ENCODE measurements at regions not wholly inside any gene's neighbourhood (a gene's known extent, or its start where the extent isn't known, plus 50 kb on each side); places are given as distances from the start of the nearest gene placed in this dataset.

DNA sequence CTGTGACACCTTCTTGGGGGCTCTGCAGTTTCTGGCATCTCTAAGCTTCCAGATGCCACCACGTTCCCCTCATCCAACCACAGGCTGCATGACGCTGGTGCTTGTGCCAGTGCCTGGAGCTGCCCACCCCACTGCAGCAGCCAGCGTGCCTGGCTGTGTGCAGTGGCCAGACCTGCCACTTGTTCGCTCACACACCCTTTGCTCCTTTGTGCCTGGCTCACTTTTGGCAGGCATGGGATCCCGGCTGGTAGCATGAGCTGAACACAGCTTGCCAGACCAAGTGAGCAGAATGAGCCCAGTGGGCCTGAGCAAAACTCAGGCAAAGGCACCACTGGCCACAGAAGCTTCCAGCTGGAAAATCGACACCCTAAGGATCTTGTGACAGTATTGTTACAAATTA, 562.9 kb upstream of the ACO1 start:
- no peaks in the 10 kb centered on the region for H3K79me2 ChIP-seq (ENCODE audit: insufficient read depth, low read length)
- H3K4me2 ChIP-seq (ENCODE audit: low read length) = no peak overlapping the region
- no peak overlapping the region for H3K27ac ChIP-seq (ENCODE audit: low read depth, low read length, poor library complexity, severe bottlenecking)
- no peaks in the 10 kb centered on the region for H3K4me1 ChIP-seq (ENCODE audit: insufficient read depth, low read length, severe bottlenecking)
- H3K4me3 ChIP-seq (ENCODE audit: low read depth, low read length, poor library complexity, severe bottlenecking) = no peak overlapping the region
- no peak overlapping the region for H2AFZ ChIP-seq (ENCODE audit: low read length)
- no peaks in the 10 kb centered on the region for H3K27me3 ChIP-seq (ENCODE audit: insufficient read depth, low read length)
- no peaks in the 10 kb centered on the region for H4K20me1 ChIP-seq (ENCODE audit: insufficient read depth, low read length)
- H3F3A ChIP-seq (ENCODE audit: insufficient read depth, low read length) = no peaks in the 10 kb centered on the region
- no peaks in the 10 kb centered on the region for H3K9me3 ChIP-seq (ENCODE audit: low read length)
- no peak for TF ChIP-seq EZH2 (IDR thresholded peaks at IDR 0.05; ENCODE audit: borderline replicate concordance, low read length)
- TF ChIP-seq, protein P1, sequence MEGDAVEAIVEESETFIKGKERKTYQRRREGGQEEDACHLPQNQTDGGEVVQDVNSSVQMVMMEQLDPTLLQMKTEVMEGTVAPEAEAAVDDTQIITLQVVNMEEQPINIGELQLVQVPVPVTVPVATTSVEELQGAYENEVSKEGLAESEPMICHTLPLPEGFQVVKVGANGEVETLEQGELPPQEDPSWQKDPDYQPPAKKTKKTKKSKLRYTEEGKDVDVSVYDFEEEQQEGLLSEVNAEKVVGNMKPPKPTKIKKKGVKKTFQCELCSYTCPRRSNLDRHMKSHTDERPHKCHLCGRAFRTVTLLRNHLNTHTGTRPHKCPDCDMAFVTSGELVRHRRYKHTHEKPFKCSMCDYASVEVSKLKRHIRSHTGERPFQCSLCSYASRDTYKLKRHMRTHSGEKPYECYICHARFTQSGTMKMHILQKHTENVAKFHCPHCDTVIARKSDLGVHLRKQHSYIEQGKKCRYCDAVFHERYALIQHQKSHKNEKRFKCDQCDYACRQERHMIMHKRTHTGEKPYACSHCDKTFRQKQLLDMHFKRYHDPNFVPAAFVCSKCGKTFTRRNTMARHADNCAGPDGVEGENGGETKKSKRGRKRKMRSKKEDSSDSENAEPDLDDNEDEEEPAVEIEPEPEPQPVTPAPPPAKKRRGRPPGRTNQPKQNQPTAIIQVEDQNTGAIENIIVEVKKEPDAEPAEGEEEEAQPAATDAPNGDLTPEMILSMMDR (IDR thresholded peaks at IDR 0.05; ENCODE audit: low read length) = no peak
- H3K9me2 ChIP-seq (ENCODE audit: low read depth, low read length) = no peaks in the 10 kb centered on the region
- no peaks in the 10 kb centered on the region for H3K36me3 ChIP-seq (ENCODE audit: insufficient read depth, low read length)
- no peak overlapping the region for H3K9ac ChIP-seq (ENCODE audit: low read length)

DNA sequence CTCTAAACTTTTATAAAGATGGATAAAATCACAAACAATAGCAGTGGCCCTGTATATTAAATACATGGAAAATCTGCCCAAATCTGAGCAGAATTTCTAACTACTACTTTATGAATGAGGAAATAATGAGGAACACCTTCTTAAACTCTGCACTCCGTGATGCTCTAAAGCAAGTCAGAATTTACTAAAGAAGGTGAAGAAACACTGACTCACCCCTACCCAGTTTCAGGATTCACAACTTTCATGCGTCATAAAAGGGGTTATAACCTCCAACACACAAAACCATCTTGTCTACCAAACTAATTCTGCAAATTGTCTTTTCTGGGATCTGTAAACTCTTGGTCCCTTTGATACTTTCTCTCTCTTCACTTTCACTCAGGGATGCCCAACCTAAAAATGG, 561.1 kb upstream of the ACO1 start:
- Histone ChIP-seq H3K27me3 (ENCODE audit: insufficient read depth, low read length) (no peaks in the 10 kb centered on the region), H3K4me3 (ENCODE audit: low read depth, low read length, poor library complexity, severe bottlenecking) (no peak overlapping the region), H3K9me3 (ENCODE audit: low read length) (no peaks in the 10 kb centered on the region), H3K4me2 (ENCODE audit: low read length) (no peak overlapping the region), H3K4me1 (ENCODE audit: insufficient read depth, low read length, severe bottlenecking) (no peaks in the 10 kb centered on the region), H3K9me2 (ENCODE audit: low read depth, low read length) (no peaks in the 10 kb centered on the region), H2AFZ (ENCODE audit: low read length) (no peak overlapping the region), H3K9ac (ENCODE audit: low read length) (no peak overlapping the region), H3K36me3 (ENCODE audit: insufficient read depth, low read length) (no peaks in the 10 kb centered on the region), H3F3A (ENCODE audit: insufficient read depth, low read length) (no peaks in the 10 kb centered on the region), H3K79me2 (ENCODE audit: insufficient read depth, low read length) (no peaks in the 10 kb centered on the region), H4K20me1 (ENCODE audit: insufficient read depth, low read length) (no peaks in the 10 kb centered on the region), H3K27ac (ENCODE audit: low read depth, low read length, poor library complexity, severe bottlenecking) (no peak overlapping the region)
- no peak for TF ChIP-seq EZH2 (IDR thresholded peaks at IDR 0.05; ENCODE audit: borderline replicate concordance, low read length)

DNA sequence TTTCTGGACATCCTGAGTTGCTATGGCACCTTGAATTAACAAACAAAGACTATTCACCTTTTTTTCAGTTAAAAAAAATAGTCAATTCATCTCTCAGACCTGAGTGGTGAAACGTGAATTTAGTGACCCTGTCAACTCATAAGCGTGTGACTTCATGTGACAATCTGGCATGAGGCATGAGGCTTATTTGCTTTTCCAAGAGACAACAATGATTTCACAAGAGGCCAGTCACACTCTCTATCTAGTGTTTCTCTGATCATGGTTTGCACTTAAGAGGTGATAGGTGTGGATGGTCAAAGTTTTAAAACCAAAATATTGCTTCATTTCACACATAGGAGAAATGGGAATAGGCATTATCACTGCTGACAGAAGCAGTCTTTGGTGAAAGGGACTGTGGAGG, 559.6 kb upstream of the ACO1 start:
- H3K36me3 ChIP-seq (ENCODE audit: insufficient read depth, low read length) = no peaks in the 10 kb centered on the region
- TF ChIP-seq, protein P1 (IDR thresholded peaks at IDR 0.05; ENCODE audit: low read length) = no peak
- no peak for TF ChIP-seq EZH2 (IDR thresholded peaks at IDR 0.05; ENCODE audit: borderline replicate concordance, low read length)
- no peaks in the 10 kb centered on the region for H3K4me1 ChIP-seq (ENCODE audit: insufficient read depth, low read length, severe bottlenecking)
- no peaks in the 10 kb centered on the region for H3F3A ChIP-seq (ENCODE audit: insufficient read depth, low read length)
- no peak overlapping the region for H3K9ac ChIP-seq (ENCODE audit: low read length)
- H3K27ac ChIP-seq (ENCODE audit: low read depth, low read length, poor library complexity, severe bottlenecking) = no peak overlapping the region
- no peak overlapping the region for H2AFZ ChIP-seq (ENCODE audit: low read length)
- no peaks in the 10 kb centered on the region for H3K9me3 ChIP-seq (ENCODE audit: low read length)
- H3K79me2 ChIP-seq (ENCODE audit: insufficient read depth, low read length) = no peaks in the 10 kb centered on the region
- no peak overlapping the region for H3K4me2 ChIP-seq (ENCODE audit: low read length)
- H3K4me3 ChIP-seq (ENCODE audit: low read depth, low read length, poor library complexity, severe bottlenecking) = no peak overlapping the region
- H3K9me2 ChIP-seq (ENCODE audit: low read depth, low read length) = no peaks in the 10 kb centered on the region
- no peaks in the 10 kb centered on the region for H4K20me1 ChIP-seq (ENCODE audit: insufficient read depth, low read length)
- no peaks in the 10 kb centered on the region for H3K27me3 ChIP-seq (ENCODE audit: insufficient read depth, low read length)

DNA sequence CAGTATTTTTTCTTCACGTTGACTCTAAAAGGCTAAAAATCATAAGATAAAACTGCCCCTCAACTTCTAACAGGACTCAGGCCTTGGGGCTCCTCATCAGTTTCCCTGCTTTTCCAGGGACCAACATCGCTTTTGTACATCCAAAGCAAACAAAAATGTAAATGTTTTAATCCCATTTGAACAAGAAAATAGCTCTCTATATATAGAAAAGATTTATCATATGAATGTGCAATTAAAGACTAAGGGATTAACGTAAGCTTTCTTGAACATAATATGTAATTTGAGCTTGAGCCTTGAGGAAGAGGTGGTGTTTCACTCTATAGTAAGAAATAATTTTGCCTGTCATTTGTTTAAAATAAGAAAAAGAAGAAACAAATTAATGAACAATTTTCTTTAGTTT, 547.2 kb upstream of the ACO1 start:
- Histone ChIP-seq H3K9me3 (ENCODE audit: low read length) (no peaks in the 10 kb centered on the region), H3K9ac (ENCODE audit: low read length) (no peak overlapping the region), H3K9me2 (ENCODE audit: low read depth, low read length) (no peaks in the 10 kb centered on the region), H3K4me3 (ENCODE audit: low read depth, low read length, poor library complexity, severe bottlenecking) (no peak overlapping the region), H3K79me2 (ENCODE audit: insufficient read depth, low read length) (no peaks in the 10 kb centered on the region), H2AFZ (ENCODE audit: low read length) (no peak overlapping the region), H3K27ac (ENCODE audit: low read depth, low read length, poor library complexity, severe bottlenecking) (no peak overlapping the region), H4K20me1 (ENCODE audit: insufficient read depth, low read length) (no peaks in the 10 kb centered on the region), H3K36me3 (ENCODE audit: insufficient read depth, low read length) (no peaks in the 10 kb centered on the region), H3K4me1 (ENCODE audit: insufficient read depth, low read length, severe bottlenecking) (no peaks in the 10 kb centered on the region), H3K27me3 (ENCODE audit: insufficient read depth, low read length) (no peaks in the 10 kb centered on the region), H3F3A (ENCODE audit: insufficient read depth, low read length) (no peaks in the 10 kb centered on the region), H3K4me2 (ENCODE audit: low read length) (no peak overlapping the region)
- TF ChIP-seq EZH2 (IDR thresholded peaks at IDR 0.05; ENCODE audit: borderline replicate concordance, low read length) = no peak
- TF ChIP-seq, protein P1 (IDR thresholded peaks at IDR 0.05; ENCODE audit: low read length) = no peak
